HG03571 (cell line): ENCODE measurements at regions not wholly inside any gene's neighbourhood (a gene's known extent, or its start where the extent isn't known, plus 50 kb on each side); places are given as distances from the start of the nearest gene placed in this dataset.

Experiments
- ATAC-seq: cut with Tn5 transposase; IDR thresholded peaks from one replicate; pipeline ENCODE4 v1.9.1; 2021; ENCODE audit not compliant: unreplicated experiment

DNA sequence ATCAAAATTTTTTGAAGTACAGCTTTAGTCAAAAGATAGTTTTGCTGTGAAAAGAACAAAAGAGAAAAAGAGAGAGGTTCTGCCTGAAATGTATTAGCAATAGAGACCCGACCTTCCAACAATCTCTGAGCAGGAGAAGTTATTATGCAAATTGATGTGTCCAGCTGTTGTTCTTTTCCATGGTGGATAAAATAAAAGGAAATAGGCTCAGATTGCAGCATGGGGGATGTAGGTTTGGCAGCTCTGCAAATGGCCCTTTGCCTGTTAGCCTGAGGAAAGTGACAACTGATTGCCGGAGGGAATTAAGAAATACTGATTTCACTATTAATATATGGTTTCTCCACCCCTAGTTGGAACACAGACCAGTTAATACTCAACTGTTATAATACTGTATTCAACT, 1283.2 kb upstream of the NXPH2 start:
- ATAC-seq, result no peak

DNA sequence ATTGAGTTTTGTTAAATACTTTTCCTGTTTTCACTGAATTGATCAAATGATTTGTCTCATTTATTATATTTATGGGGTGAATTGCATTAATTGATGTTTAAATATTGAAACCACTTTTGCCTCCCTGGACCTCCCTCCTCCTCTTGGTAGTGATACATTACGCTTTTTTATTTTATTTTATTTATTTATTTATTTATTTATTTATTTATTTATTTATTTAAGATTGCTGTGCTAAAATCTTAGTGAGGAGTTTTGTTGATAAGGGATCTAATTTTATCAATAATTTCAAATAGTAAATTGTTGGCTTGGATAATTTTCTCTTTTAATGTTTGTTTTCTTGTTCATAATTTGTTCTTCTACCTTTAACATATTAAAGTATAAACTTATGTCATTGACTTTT, 1281.0 kb upstream of the NXPH2 start:
- ATAC-seq, result no peak

DNA sequence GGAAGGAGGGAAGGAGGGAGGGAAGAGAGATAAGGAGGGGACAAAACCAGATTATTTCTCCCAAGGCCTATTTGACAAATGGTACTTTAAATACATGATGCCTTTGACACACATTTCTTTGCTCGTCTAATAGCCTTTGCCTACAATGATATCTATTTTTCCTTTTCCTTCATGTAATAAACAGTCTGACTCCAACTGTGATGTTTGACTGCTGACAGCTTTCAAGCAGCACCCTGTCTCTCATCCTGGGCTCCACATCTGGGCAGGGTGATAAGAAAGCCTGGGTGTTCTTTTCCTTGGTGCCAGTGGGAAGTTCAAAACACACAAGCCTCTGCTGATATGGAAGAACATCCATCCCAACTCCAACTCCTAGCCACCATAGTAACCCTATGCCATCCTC, 1277.7 kb upstream of the NXPH2 start:
- ATAC-seq, result no peak

DNA sequence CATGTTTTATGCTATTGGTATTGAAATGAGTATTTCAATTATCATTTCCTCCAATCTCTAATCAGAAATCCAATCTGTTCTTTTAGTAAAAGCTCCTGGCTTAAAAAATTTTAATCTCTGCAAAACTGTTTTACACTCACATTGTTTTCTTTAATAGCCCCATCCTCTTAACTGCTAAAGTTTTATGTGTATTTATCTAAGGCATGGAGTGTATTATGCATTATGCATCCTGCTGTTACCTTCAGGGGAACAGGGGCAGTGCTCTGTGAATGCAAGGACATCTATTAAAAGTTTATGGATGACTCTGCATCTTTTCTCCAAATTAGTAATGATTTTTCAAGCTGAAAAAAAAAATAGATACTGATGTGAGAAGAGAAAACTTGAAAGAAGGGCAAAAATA, 1261.6 kb upstream of the NXPH2 start:
- ATAC-seq, result no peak

DNA sequence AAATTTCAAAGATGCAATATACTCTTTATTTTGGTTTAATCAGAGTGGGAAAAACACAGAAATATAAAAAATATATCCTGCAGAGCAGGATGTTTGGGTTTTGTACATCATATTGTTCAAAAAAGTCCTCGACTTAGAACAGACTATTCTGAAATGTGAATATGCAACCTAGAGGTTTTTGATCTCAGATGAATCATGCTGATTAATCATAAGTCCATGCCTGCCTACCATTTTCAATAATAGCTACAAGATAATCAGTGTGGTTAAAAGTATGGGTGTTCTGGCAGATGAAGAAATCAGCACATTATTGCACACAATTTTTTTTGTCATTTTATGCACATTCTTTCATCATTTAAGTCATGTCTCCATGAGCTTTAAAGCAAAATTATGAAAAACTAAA, 1261.0 kb upstream of the NXPH2 start:
- ATAC-seq, result no peak

DNA sequence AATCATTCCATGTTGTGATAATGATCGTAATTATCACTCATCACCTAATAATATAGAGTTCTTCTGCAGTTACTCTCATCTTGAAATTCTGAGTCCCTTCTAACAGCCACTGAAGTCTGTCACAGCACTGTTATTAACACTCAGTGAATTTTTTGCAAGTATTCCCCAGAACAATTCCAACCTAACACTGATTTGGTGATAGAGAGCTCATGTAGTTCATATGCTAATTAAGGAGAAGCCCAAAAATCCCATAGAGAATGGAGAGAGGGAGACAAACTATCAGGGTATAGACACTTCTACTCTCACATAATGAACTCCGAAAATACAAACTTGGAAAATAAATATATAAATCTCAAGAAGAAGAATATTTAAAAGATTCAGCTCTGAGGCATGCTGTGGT, 1253.4 kb upstream of the NXPH2 start:
- no peak for ATAC-seq

DNA sequence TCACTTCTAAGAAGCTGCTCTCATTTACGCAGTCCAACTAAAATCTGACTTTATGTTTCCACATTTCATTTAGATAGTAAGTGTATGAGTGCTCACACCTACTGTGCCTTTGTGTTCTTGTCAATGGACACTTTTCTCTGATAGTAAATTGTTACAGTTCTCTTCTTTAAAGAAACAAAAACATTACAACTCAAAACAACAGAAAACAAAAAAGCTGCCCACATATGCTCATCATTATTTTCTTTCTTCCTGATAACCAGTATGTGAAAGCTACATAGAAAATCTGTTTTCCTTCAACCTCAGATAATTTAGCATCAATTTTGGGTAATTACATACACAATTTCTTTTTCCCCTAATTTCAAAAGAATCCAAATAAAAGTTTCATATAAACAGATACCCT, 1247.8 kb upstream of the NXPH2 start:
- no peak for ATAC-seq

DNA sequence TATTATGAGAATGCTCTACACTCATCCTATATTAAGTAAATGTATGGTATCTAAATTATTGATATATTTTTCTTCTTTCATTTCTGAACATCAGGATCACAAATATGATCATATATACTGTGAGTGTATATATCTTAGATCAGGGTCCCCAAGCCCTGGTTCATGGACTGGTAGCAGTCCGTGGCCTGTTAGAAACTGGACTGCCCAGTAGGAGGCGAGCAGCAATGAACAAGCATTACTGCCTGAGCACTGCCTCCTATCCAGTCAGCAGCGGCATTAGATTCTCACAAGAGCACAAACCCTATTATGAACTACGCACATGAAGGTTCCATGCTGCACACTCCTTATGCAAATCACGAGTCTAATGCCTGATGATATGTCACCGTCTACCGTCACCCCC, 1247.1 kb upstream of the NXPH2 start:
- no peak for ATAC-seq

DNA sequence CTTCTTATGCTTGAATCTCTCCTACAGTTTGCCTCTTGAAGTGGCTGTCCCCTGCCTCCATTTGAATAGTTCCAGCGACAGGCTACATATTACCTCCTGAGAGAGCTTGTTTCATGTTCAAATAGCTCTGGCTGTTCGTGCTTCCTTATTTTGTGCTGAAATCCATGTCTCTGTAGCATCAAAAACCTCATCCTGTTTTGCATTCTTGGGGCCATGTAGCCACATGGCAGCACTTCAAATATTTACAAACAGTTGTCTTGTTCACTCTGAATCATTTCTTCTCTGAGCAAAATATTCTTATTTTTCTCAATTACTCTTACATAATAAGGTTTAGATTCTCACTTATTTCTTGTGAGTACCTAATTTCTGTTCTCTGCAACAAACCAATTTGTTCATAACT, 1243.1 kb upstream of the NXPH2 start:
- ATAC-seq, result no peak

DNA sequence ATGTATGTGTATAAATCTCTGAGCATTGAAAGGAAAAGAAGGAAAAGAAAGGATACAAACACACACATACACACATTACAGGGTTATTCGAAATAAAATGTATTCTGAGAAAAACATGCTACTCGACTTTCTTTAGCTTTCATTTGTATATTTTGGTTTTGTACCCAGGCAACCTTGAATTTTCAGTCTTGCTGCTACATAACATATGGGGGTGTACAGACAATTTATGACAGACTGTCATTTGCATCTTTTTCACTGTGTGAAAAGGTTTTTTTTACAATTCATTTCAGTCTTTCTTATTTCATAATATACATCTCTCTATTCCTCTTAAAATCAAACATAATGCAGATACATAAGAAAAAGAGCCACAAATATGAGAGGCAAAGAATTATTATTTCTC, 1238.4 kb upstream of the NXPH2 start:
- ATAC-seq, result no peak

DNA sequence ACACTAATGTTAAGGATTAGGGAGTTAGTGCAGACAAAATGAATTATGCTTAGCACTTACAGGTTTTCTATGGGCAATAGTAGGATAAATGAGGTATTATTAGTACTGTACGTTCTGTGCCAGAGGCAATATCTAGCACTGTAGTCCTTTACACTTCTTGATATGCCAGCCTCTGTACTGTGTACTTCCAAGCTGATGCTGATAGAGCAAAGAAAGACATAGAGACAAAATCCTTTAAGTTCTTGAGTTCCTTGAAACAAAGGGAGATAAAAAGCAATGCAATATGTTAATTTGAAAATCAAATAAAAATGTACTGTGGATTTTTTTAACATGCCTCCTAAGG, 1234.0 kb upstream of the NXPH2 start:
- ATAC-seq, result no peak

DNA sequence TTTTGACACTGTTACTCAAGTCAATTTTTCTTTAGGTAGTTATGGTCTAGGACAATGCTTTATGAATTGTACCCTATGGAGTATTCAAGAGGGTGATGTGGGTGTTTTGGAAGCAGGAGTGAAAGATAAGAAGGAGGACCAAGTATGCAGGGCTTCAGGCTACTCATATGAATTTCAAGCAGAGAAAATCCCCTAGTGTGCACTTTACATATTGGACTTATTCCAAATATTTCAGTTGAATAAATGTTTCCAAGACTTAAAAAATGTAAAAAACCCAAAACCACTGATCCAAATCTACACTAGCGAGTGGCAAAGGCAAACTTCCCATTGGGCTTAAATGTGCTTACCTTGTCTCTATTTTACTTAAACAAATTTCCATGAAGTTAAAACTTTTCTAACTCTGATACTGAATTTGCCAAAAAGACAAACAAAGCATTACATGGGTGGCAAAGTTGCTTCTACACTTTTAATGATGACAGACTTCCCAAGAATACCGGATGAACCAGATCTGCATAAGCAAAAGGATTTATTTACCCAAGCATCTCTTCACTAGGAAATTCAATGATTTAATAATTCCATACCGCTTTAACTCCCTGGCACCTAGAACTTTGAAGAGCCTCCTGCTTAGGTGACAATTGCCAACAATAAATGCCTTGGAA, 1233.5 kb upstream of the NXPH2 start:
- no peak for ATAC-seq

DNA sequence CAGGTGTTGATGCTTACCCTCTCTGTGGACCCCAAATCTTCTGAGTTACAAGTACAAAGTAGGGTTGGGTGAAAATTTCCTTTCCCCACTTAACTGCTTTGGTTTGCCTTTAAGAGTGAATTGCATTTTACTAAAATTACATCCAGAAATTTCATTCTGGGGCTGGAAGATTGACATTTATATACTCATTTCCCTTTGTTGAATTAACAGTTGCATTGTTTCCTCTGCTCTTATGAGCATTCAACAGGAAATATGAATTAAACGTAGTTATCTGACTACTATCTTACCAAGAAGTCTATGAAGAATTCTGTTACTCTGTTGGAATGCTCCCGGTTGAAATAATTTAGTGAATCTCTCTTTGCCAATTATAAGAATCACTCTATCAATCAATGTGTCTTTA, 1231.1 kb upstream of the NXPH2 start:
- ATAC-seq, result no peak

DNA sequence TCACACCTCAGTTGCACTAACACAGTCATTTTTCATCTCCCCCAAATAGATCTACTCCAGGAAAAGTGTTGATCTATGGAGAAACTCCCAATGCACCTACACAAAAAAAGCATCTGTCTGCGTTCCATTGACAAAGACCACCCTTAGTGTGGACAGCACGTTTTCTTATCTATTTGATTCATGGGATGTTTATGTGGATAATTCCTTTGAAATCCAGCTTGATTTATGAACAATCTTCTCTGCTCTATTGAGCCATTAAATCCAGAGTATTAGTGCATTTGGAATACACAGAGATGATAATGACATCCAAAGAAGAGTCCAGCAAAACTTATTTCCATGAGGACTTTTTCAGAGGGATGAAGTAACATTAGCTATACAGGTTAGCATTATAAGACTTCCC, 1221.9 kb upstream of the NXPH2 start:
- no peak for ATAC-seq

DNA sequence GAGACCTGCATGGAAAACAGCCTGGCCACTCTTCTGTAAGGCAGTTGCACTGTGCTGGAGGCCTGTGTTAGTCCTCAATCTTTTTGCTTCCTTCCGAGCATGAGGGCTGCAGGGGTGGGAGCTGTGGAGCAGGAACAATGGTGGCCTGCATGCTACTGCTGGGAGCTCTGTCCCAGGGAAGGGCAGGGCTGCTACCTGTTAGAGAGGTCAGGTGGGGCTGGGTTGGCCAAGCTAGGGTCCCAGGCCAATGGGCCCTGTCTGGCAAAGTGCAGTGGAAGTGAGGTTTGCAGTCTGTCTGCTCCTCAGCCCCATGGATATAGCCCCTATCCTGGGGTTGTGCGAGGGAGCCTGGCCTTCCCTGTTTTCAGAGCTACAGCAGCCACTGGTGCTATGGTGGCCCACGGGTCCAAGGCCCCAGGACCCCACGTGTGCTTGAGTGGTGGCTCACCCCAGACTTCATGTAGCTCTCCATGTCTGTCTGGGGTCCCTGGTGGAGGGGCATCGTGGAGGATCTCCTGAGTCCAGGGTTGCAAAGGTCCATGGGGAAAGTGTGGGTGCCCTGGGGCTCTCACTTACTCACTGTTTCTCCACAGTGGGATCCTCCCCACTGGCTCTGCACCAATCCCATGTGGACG, 1212.6 kb upstream of the NXPH2 start:
- ATAC-seq, result no peak

DNA sequence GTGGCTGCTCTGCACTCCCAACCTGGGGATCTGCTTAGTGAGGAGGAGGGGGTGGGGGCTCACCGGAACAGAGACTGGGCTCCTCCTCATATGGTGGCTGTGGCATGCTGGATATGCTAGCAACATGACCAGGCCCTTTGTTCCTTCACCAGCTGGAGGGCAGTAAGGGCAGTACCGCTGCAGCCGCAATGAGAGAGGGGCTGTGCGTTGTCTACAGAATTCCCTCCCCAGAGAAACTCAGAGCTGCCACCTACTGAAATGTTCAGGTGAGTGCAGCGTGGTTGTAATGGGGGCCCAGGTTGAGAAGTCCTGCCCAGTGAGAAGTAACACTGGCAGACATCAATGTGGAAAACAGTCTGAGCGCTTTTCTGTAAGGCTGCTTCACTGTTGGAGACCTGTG, 1211.9 kb upstream of the NXPH2 start:
- ATAC-seq, result no peak

DNA sequence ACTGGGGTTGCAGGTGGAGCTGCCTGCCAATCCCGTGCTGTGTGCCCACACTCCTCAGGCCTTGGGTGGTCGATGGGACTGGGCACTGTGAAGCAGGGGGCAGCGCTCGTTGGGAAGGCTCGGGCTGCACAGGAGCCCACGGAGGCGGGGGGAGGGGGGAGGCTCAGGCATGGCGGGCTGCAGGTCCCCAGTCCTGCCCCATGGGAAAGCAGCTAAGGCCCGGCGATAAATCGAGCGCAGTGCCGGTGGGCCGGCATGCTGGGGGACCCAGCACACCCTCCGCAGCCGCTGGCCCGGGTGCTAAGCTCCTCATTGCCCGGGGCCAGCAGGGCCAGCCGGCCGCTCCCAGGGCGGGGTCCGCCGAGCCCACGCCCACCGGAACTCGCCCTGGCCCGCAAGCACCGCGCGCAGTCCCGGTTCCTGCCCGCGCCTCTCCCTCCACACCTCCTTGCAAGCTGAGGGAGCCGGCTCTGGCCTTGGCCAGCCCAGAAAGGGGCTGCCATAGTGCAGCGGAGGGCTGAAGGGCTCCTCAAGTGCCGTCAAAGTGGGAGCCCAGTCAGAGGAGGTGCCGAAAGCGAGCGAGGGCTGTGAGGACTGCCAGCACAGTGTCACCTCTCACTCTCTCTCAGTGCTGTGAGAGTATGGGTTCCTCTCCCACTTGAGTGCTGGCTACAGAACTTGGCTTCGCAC, 1210.6 kb upstream of the NXPH2 start:
- no peak for ATAC-seq

DNA sequence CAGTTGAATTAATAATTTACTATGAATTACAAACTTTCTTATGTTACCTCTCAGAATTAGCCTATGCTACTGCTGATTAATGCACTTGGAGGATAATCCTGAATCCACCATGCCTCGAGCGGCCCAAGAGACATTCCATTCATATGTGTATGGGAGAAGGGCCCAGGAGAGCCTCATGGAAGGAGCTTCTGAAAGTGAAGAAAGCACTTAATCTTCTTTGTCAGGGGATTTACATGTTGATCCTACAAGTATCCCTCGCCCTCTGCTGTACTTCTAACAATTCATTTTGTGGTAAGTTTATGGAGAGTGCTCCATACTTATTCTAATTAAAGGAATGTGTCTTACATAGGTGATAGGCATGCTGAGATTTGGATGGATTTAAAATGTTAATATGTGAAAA, 1189.1 kb upstream of the NXPH2 start:
- no peak for ATAC-seq

DNA sequence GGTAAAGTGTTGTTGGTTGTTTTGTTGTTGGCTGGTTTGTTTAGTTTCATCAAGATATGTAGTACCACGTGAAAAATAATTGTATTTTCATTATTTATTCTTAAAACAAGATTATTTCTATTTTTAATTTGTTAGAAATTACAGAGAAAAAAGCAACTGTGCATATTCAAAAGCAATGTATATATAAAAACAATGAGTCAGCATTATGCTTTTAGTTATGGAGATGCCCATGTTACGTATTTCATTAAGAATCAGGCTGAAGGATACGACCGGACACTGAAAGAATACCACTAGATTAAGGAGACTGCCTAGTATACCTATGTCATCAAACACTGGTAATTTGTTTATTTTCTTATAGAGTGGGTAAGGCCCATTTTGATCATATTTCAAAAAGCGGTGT, 1188.4 kb upstream of the NXPH2 start:
- ATAC-seq, result no peak

DNA sequence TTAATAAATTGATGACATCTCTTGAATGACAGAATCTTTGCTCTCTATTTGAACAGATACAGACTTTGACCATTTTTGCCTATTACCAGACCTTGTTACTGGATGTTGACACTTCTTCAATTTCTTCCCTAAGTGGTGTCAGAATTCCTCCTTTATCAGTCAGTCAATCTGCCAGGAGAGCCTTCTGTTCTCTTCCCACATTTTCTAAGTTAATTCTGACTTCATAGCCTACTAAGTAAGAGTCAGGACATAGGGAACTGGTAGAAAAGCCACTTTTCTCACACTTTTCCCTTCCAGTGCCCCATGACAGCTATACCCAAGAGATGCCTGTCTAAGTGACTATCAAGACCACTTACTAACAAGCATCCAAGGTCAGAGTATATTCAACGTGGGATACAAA, 1187.5 kb upstream of the NXPH2 start:
- no peak for ATAC-seq

DNA sequence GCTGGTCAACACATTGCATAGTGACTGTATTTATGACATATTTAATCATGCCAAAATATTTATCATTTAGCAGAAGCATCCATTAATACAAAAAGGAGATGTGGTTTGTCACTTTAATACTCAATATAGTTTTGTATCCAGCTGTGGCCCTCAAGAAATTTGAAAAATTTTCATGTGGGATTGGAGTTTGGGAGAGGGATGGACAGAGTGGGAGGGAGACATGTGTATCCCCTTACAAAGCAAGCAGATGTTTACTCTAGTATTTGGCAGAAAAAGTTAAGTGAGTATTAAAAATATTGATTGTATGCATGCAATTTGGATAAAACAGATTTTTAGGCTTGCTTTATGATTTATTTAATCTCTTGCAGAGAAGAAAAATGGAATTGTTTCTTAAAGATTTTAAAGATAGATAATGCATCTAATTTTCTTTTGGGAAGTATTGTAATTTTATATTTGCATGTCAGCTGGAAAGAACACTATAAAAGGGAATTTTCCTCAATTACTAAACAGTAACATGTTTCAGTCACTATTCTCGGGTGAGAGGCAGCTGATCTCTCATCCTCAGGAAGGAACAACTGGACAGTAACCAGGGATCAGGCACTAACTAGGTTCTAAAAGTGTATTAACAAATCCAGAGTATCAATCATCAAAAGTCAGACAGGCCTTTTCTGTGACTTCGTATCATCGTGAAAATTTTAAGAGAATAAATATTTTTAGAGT, 1184.7 kb upstream of the NXPH2 start:
- no peak for ATAC-seq

DNA sequence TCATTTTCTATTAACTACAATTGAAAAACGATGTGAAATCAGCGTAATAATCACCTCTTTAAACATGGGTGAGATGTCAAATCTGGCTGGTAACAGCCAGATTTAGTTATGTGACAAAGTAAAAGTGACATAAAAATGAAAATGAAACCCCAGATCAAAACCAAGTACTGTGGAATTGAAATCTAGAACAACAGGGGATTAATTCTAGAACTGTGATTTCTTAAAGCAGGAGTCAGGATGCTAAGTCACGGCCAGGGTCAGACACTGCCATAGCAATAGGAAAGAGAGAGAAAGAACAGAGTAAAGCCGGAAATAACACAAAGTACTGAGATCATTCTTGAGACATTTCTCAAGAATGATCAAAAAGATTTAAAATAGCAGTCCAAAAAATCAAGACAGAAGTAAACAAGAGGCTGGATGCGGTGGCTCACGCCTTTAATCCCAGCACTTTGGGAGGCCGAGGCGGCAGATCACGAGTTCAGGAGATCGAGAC, 1183.7 kb upstream of the NXPH2 start:
- ATAC-seq, result no peak
